COLO668 (cell line): ENCODE measurements at regions not wholly inside any gene's neighbourhood (a gene's known extent, or its start where the extent isn't known, plus 50 kb on each side); places are given as distances from the start of the nearest gene placed in this dataset.
"Not testable (repeated sequence)": the region's sequence is repeated elsewhere in the genome, so short reads cannot be mapped to it uniquely, and the experiment has no call there.

Experiments
- DNase-seq: peaks from one replicate; lab custom pipeline; 2025; ENCODE audit not compliant: unreplicated experiment; lab: John Stamatoyannopoulos, UW

GRCh38 chr11:38594895-38595294 lies 1996.9 kb upstream of the RAG2 start:
- no peak for DNase-seq

DNA sequence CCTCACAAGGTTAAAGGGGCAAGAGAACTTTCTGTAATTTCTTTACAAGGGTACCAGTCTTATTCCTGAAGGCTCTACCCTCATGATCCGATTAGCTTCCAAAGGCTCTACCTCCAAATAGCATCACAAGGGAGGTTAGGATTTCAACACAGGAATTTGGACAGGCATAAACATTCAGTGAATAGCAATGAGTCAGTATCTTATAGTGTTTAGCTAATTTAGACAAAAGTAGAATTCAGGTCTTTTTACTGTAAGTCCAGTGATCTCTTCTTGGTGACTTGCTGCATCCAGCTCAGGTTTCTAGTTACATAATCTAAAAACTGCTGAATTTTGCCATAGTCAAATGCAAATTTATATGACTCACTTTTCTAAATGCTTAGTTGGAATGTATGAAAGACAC lies 1995.6 kb upstream of the RAG2 start:
- no peak for DNase-seq

- DNase-seq: no peak
Measured at GRCh38 chr11:38582756-38583155, 1984.7 kb upstream of the RAG2 start.

GRCh38 chr11:38582151-38582550 lies 1984.1 kb upstream of the RAG2 start:
- DNase-seq: no peak

DNA sequence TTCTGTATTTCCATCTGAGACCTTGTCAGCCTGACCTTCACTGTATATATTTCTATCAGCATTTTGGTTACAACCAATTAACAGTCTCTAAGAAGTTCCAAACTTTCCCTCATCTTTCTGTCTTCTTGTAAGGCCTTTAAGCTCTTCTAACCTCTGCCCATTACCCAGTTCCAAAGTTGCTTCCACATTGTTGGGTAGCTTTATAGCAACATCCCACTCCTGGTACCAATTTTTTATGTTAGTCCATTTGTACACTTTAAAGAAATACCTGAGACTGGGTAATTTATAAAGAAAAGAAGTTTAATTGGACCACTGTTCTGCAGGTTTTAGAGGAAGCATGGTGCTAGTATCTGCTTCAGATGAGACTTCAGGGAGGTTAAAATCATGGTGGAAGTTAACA lies 1979.7 kb upstream of the RAG2 start:
- no peak for DNase-seq

DNA sequence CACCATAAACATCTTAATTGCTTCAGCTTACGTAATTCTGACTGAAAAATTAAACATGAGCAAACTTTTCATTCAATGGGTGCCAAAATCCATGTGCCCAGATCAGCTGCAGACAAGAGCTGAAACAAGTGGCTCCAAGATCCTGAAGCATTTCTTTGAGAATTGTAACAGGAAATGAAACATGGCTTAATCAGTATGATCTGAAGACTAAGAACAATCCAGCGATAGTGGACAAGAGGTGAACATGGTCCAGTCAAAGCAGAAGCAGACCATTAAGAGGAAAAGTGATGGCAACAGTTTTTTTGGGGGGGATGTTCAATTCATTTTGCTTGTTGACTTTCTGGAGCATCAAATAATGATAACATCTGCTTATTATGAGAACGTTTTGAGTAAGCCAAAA lies 1964.5 kb upstream of the RAG2 start:
- no peak for DNase-seq

DNA sequence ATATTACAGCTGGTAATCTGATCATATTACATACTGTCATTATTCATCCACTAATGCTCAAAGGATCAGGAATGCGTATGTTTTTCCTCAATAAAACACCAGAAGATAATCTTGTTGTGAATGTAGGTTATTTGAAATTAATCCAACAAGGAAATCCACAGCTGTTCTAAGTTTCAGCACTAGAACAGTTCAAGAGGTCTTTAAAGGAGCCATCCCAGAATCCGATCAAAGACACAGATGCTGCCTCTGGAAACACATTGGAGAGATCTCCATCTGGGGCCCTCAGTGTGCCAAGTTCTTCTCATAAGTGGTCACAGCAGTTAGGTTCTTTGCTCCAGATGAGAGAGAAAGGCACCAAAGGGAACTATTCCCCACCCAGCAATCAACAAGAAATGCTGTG lies 1955.1 kb upstream of the RAG2 start:
- no peak for DNase-seq

DNA sequence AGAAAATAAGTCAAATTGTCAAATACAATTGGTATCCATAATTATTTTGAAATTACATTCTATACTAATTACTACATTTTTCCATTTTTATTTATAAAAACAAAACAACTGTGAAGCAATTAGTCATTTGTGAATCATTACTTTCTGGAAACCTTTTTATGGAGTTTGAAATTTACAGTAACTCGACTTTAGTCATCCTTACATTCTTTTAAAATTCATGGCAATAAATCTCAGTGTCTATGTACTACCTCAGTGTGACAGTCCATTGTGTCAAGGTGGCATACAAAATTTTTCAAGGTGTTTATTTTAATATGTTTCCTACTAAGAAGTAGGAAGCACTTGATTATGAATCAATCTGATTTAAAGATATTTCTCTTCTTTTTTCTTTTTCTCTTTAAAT lies 1949.4 kb upstream of the RAG2 start:
- DNase-seq: no peak

- DNase-seq: no peak
Measured at GRCh38 chr11:38543986-38544385, 1946.0 kb upstream of the RAG2 start.

DNA sequence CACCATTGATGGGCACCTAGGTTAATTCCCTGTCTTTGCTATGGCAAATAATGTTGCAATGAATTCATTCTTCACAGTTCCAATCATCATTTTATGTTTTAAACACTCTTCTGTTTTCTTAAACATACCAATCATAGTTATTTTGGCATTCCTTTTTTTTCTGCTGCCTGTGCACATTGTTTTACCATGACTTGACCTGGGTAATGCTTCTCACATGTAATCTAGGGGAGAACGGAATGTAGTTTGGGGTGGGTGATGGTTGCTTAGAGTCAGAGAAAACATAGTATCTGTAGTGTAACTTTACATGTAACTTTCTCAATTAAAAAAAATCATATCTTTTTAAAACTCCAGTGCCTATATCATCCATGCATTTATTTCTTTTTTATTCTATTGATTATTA lies 1945.3 kb upstream of the RAG2 start:
- DNase-seq: no peak

- DNase-seq: no peak
Measured at GRCh38 chr11:38538866-38539680, 1941.0 kb upstream of the RAG2 start.

- DNase-seq: no peak
Measured at GRCh38 chr11:38530226-38530625, 1932.2 kb upstream of the RAG2 start.

DNA sequence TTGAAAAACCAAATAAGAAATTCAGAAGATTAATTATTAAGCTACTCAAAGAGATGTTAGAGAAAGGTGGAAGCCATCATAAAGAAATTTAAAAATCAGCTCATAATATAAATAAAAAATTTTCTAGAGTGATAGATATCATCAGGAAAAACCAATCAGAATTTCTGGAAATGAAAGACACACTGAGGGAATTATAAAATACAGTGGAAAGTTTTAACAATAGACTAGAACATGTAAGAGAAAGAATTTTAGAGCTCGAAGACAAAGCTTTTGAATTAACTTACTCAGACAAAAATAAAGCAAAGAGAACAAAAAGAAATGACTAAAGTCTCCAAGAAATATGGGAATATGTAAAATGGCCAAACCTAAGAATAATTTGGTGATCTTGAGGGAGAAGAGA lies 1926.9 kb upstream of the RAG2 start:
- DNase-seq: no peak

GRCh38 chr11:38517991-38518390 lies 1920.0 kb upstream of the RAG2 start:
- no peak for DNase-seq

DNA sequence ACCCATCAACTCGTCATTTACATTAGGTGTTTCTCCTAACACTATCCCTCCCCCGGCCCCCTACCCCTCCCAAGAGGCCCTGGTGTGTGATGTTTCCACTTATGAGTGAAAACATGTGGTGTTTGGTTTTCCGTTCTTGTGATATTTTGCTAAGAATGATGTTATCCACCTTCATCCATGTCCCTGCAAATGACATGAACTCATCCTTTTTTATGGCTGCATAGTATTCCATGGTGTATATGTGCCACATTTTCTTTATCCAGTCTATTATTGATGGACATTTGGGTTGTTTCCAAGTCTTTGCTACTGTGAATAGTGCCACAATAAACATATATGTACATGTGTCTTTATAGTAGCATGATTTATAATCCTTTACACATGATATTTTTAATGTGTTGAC lies 1914.8 kb upstream of the RAG2 start:
- DNase-seq: not testable (repeated sequence)

- DNase-seq: no peak
Measured at GRCh38 chr11:38510041-38510440, 1912.0 kb upstream of the RAG2 start.

DNA sequence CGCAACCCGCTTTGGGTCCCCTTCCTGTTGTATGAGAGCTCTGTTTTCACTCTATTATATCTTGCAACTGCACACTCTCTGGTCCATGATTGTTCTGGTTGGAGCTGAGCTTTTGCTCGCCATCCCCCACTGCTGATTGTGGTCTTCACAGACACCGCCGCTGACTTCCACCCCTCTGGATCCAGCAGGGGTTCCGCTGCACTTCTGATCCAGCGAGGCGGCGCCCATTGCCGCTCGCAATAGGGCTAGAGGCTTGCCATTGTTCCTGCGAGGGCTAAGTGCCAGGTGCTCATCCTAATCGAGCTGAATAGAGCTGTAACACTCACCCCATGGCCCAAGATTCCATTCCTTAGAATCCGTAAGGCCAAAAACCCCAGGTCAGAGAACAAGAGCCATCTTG lies 1905.8 kb upstream of the RAG2 start:
- no peak for DNase-seq

- no peak for DNase-seq
Measured at GRCh38 chr11:38498721-38499120, 1900.7 kb upstream of the RAG2 start.

- DNase-seq: no peak
Measured at GRCh38 chr11:38491986-38492385, 1894.0 kb upstream of the RAG2 start.

GRCh38 chr11:38481391-38481790 lies 1883.4 kb upstream of the RAG2 start:
- DNase-seq: no peak

GRCh38 chr11:38476808-38477575 lies 1879.0 kb upstream of the RAG2 start:
- no peak for DNase-seq

GRCh38 chr11:38461751-38462150 lies 1863.7 kb upstream of the RAG2 start:
- DNase-seq: no peak

DNA sequence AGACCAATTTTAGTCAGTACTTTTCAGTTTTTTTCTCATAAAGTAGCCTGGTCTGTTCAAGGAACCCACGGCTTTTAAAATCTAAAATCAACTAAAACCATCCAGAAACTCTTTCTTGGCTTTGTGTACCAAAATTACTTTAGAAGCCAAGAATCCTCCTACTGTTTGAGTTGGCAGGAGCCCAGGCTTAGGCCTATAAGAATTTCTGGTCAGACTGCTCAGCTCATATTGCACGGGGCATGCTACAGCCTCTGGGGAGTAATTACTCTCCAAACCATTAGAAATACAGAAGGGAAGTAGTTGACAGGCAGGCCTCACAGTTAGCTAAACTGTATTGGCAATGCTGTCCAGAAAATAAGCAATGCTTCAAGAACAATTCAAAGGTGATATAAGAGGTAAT lies 1862.9 kb upstream of the RAG2 start:
- DNase-seq: no peak
